Skin of body (tissue), 1 donor: ENCODE measurements at regions not wholly inside any gene's neighbourhood (a gene's known extent, or its start where the extent isn't known, plus 50 kb on each side); places are given as distances from the start of the nearest gene placed in this dataset.
"Not testable (repeated sequence)": the region's sequence is repeated elsewhere in the genome, so short reads cannot be mapped to it uniquely, and the experiment has no call there.

Experiments
- DNase-seq: peaks from one replicate; lab custom pipeline; 2025; lab: John Stamatoyannopoulos, UW

DNA sequence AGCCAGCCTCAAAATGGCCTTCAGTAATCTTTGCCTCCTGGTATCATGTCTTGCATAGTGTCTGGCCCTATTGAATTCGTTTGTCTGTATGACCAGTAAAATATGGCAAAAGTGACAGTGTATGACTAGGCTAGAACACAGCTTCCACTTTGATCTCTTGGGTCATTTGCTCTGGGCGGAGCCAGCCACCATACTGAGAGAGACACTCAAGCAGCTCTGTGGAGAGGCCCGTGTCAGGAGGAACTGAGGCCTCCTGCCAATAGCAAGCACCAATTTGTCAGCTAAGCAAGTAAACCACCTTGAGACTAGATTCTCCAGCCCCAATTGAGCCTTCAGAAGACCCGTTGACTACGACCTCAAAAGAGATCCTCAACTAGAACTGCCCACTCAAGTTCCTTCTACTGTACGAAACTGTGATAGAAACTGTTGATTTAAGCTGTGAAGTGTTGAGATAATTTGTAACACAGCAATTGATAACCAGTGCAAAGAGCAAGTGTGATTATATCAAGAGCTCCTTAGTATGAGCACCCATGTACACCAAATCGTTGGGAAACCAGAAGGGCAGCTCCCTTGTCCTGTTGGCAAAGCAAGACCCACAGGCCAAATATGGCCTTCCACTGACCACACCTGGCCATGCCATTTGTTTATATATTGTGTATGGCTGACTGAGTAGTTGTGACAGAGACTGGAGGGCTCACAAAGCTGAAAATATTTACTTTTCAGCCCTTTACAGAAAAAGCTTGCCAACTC lies 52.7 kb upstream of the SERBP1 start:
- no peak for DNase-seq

DNA sequence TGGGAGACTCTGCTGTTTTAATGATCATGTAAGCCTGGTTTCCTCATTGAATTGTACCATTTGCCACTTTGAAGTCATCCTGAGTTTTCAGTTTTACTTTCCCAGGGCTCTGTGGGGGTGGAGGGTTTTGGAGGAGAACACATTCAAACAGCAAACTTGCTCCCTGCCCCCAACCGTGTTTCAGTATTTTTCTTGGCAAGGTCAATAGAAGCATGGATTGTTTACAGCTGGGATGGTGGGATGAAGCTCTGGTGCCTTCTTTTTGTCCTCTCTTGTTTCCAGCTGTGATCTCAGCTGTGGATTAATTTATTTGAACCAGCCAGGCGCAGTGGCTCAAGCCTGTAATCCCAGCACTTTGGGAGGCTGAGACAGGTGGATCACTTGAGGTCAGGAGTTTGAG lies 54.3 kb upstream of the SERBP1 start:
- DNase-seq, result peak; percentile 46

DNA sequence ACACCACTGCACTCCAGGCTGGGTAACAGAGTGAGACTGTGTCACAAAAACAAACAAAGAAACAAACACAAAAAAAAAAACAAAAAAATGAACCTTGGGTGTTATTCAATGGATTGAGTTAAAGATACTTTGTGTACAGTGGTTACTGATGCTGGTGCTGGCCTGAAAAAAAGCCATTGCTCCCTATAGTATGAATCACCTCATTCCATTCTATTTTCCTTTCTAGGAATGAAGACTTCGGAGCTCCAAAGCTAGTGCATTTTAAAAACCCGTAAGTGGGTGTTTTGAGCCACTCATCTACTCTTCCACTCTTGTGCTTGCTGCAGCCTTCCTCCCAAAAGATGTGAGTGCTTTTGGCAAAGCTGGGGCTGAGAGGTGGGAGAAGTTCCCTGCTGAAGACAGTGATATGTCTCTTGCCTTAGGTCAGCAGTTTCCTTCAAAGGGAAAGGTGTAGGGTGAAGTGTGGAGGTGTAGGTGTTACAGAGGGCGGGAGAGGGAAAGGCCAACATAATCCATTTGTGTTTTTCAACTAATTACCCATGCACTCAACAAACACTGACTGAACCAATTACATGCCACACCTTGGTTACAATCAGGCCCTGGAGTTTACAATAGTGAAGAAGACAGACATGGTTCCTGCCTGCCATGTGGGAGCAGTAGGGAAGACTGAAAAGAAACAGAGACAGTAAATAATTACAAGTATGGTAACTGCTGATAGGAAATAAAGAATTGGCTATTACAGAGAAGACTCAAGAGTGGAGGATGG lies 55.0 kb upstream of the SERBP1 start:
- no peak for DNase-seq

DNA sequence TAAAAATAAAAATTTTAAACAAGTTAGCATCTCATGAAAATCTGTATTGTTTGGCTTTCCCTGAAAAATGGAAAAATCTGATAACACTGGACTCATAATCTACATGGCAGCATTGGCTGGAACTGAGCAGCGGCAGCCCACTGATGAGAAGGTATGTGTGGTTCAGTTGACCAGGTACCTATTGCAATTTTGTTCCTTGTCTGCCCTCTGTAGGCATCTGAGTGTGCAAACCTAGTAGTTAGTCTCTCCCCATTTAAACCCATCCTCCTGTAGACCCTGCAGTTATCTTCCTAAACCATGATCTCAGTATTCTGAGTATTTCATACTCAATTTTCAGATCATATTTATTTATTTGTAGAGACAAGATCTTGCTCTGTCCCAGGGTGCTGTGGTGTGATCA lies 59.4 kb upstream of the SERBP1 start:
- no peak for DNase-seq

DNA sequence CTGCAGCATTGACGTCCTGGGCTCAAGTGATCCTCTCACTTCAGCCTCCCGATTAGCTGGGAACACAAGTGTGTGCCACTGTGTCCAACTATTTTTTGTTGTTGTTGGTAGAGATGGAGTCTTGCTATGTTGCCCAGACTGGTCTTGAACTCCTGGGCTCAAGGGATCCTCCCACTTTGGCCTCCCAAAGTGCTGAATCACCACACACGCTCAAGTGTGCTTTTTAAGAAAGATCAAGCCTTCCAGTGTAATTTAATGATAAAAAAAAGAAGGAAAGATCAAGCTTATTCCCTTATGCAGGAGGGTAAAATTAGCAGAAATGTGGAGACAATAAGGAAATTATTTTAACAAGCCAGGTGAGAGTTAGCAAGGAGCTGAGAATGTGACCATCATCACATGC lies 61.1 kb upstream of the SERBP1 start:
- no peak for DNase-seq

DNA sequence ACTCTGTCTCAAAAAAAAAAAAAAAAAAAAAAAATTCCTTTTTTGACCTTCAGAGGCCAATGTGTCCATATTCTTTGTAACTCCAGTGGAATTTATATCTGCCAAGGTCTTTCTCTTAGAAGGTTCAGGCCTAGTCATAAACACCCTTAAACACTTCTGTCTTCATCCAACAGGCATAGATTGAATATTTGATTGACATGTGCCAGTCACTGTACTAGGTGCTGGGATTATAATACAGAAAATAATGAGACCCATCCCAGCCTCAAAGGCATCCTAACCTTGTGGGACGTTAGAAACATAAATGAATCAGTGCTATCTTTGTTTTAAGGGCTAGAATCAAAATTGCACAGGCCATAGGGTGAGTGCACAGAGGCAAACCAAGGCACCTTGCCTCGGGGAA lies 62.9 kb upstream of the SERBP1 start:
- DNase-seq, result no peak

DNA sequence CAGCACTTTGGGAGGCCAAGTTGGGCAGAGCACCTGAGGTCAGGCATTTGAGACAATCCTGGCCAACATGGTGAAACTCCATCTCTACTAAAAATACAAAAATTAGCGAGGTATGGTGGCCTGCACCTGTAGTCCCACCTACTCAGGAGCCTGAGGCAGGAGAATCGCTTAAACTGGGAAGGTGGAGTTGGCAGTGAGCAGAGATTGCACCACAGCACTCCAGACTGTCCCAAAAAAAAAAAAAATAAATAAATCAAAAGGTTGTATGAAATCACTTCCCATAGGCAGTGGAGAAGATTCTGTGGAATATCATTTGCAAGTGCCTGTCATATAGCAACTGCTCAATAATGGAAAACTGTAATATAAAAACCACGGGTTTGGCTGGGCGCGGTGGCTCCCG lies 65.1 kb upstream of the SERBP1 start:
- DNase-seq, result no peak

DNA sequence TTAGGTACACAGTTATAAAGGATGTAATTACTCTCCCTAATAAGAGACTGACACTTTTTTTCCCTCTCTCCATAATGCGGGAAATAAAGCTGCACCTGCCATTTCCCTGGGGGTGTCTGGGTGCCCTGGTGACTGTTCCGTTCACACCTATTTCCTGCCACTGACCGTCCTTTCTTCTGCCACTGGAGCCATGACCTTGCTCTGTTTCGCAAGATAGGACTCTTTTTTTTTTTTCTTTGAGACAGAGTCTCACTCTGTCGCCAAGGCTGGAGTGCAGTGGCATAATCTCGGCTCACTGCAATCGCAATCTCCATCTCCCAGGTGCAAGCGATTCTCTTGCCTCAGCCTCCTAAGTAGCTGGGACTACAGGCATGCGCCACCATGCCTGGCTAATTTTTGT lies 66.1 kb upstream of the SERBP1 start:
- DNase-seq, result no peak

DNA sequence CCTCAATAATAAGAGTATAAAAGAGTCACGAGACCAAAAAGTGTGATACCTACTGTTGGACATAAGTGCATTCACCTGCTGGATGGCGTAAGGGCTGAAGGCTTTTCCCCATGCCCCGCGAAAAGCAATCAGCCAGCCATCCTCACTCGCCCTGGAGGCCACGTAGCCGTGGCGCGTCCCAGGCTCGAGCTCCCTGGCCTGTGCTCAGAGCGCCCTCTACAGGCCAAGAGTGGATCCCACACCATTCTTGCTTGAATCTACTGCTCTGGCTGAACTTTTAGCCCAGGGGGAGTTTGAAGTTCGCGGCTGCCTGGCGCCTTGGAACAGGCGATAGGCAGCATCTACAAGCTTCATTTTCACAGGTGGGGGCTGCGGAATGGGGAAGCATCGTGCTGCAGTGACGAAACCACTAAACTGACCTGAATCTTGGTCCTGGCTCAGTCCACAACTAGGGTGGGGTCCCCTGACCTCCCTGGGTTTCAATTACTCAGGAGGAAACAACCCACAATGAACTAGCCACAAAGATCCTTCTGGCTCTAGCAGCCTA lies 70.3 kb upstream of the SERBP1 start:
- peak; percentile 75 for DNase-seq

DNA sequence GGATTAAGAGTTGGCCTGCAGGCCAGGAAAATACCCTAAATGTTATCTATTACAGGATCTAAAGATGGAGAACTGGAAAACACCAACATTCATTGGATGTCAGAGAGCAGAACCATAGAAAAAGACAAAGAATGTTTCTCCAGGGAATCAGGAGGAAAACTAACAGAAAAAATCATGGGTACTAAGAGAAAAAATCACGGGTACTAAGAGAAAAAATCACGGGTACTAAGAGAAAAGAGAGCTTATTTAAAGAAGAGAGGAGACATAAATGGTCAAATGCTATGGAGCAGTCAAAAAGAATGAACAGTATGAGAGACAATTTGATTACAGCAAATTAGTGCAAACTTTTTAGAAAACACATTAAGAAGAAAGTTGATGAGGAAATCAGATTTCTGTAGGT lies 73.8 kb upstream of the SERBP1 start:
- no peak for DNase-seq

DNA sequence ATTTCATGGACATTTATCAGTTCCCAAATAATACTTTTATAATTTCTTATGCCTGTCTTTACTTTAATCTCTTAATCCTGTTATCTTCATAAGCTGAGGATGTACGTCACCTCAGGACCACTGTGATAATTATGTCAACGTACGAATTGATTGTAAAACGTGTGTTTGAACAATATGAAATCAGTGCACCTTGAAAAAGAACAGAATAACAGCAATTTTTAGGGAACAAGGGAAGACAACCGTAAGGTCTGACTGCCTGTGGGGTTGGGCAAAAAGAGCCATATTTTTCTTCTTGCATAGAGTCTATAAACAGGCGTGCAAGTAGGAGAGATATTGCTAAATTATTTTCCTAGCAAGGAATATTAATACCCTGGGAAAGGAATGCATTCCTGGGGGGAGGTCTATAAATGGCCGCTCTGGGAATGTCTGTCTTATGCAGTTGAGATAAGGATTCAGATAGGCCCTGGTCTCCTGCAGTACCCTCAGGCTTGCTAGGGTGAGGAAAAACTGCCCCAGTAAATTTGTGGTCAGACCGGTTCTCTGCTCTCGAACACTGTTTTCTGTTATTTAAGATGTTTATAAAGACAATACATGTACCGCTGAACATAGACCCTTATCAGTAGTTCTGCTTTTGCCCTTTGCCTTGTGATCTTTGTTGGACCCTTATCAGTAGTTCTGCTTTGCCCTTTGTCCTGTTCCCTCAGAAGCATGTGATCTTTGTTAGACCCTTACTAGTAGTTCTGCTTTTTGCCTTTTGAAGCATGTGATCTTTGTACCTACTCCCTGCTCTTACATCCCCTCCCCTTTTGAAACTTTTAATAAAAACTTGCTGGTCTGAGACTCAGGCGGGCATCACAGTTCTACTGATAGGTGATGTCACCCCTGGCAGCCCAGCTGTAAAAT lies 83.4 kb upstream of the SERBP1 start:
- DNase-seq, result not testable (repeated sequence)

DNA sequence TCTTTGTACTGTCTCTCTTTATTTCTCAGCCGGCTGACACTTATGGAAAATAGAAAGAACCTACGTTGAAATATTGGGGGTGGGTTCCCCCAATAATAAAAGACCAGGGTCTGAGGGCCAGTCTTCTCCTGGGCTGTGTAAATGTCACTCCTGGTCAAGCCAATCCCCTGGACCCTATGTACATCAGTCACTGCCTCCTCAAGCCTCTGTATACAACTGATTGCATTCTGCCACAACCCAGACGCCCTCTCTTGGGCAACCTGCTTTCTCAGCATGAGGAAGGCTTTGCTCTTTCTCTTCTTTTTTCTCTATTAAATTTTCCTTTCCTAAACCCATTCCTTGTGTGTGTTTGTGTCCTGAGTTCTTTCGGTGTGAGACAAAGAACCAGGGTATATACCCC lies 84.1 kb upstream of the SERBP1 start:
- no peak for DNase-seq

DNA sequence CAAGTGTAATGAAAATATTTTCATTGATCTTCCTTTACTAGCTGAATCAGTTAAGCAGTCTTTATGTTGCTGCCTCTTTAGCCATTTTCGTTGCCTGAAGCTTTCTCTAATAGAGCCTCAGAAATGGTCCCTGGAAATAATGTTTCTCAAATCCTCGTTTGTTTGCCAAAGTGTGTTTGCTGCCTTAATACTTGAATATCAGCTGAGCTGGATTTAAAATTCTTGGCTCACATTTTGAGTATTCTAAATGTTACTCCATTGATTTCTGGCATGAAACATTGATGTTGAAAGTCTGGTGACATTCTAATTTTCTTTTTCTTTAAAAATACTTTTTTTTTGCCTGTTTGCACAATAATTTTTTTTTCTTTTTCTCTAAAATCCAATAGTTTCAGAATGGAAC lies 84.6 kb upstream of the SERBP1 start:
- peak; percentile 11 for DNase-seq

DNA sequence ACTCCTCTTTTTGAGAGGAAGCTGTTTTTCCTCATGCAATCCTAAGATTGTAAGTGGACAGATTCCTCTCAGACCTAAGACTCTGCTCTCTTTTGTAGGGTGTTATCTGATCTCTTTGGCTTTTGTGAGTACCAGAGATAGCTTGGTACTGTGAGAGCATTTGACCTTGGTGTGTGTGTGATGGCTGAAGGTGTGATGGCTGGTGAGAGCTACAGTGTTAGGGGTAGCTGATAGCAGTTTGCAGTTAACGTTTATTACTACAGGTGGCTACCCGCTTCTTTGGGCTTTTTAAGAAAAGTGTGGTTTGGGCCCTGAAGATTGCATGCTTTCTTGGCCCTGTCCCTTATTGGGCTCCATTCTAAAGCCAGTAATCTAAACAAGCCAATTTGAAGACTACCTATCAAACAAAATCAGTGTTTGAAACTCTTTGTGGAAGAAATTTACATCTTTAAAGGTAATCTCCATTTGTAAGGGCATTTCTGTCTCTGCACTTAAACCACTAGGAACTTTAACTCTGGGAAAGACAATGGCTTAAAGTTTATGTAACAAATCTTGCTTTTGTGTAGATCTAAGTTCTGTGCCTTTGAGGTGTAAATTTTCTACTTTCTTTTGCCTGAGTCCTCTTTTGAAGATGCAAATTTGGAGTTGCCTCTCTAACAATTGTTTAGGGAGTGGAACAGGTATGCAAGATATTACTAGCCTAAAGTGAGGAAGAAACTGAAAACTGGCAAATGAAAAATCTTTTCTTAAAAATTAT lies 85.3 kb upstream of the SERBP1 start:
- no peak for DNase-seq

DNA sequence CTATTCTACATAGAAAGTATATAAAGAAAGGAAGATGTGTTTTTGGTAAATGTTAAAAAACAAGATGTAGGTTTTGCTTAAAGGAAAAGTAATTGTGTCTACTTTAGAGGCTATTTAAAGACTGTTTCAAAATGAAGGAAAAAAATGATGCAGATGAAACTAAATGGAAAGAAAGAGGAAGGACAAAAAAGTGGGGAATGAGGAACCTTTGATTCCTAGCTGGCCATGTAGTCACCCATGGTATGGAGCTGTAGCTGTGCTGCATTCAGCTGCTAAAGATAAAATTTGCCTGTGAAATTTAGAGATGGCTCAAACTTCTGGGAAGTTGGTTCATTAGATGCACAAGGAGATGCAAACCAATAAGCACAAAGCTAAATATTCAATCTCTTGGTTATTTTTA lies 86.8 kb upstream of the SERBP1 start:
- no peak for DNase-seq

DNA sequence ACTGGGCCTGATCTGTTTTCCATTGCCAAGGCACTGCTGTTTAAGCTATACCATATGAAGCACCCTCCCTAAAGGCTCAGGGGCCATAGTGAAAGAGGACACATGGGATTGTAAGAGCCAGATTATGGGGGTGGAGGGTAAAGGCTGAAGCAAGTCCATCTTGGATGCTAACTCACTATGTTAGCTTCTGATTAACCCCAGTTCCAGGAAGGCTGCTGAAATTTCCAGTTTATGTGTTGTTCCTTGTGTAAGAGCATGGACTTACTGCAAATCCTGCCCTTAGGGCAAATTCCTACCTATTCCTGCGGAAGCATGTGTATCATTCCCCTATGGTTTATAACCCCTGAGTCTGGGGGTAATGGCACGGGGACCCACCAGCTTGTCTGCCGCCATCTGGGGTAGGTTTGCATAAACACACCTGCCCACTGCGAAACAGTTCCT lies 91.8 kb upstream of the SERBP1 start:
- DNase-seq, result peak; percentile 19

DNA sequence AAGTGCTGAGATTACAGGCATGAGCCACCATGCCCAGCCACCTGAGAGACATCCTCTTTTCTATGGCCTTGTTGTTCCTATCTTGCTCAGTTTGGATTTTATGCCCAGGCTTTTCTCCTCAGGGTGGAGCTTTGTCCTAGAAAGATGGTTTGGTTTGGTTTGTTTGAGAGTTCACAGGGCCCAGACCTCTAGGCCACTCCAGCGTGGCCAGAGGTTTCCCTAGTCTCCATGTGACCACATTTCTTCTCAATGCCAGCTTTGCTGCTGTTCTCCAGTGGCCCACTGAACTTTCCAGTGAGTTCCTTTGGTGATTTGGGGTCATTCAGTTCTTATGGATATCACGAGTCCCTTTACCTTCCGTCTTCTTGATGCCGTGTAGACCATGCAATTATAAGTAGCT lies 92.6 kb upstream of the SERBP1 start:
- no peak for DNase-seq

DNA sequence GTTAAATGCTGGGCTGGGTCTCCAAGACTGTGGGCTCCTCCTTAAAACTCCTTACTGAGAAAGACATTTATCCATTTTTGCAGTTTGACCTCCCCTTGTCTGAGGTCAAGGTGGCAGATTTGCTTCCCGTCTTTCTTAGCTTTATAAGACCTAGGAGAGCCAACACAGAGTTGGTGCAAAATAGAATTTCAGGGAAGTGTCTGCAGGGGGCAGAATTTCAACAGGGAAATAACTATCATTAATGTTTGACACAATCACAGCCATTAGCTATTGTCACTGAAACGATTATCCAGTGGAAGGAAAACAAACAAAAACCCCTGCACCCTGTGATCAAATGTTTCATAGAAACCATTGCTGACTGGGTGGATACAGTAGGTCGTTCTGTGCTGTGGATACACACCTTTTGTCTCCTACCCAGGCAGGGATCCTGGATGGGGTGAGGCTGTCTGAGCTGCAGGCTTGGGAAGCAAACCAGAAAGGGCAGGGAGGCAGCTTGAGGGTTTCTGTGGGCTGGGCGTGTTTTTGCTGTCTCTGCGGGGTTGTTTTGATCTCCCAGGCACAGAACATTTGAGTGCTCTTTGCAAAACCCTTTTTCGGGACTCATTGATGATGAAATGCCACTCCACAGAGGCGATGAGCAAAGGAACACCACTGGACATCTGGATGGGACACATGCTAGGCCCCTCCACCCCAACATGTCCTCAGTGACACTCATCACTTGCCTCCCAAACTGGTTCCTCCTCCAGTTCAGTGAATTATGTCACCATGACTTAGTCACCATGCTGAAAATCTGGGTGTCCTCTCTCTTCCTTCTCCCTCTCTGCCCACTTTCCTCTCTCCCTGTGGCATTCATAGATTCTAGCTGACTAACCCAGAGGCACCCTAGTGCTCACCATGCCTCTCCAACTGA lies 94.2 kb upstream of the SERBP1 start:
- no peak for DNase-seq

DNA sequence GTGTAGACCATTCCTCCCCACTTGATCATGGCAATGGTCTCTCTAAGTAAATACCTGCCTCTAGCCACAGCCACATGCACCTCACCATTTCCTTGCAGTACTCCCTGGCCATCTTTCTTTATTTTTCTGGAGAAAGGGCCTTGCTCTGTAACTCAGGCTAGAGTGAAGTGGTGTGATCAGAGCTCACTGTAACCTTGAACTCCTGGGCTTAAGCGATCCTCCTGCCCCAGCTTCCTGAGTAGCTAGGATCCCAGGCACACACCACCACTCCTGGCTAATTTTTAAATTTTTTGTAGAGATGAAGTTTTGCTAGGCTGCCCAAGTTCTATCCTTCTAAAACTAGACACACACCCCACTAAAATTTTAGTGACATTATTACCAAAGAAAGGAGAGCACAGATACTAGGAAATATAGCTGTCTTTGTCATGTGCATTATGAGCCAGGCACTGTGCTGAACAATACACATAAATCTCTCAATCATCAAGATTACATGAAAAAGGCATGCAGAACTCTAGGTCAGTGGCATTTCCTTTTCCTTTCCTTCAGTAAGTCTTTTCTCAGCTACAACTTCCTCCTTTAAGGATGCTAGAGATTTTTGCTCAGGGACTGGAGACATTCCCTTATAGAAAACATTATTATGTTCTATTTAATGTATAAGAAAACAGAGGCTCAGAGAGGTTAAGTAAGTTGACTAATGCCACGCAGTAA lies 95.0 kb upstream of the SERBP1 start:
- no peak for DNase-seq
